ENCODE measurements at regions not wholly inside any gene's neighbourhood (a gene's known extent, or its start where the extent isn't known, plus 50 kb on each side); places are given as distances from the start of the nearest gene placed in this dataset.
"Not testable (repeated sequence)": the region's sequence is repeated elsewhere in the genome, so short reads cannot be mapped to it uniquely, and the experiment has no call there.

GRCh38 chr5:97508864-97509263 lies 325.8 kb upstream of the RIOK2 start:
- Mint-ChIP-seq H3K27me3 (no peaks in the 10 kb centered on the region), H3K9me3 (ENCODE audit: low read depth) (no peaks in the 10 kb centered on the region), H3K4me3 (no peak overlapping the region), H3K4me1 (no peaks in the 10 kb centered on the region), H3K36me3 (no peaks in the 10 kb centered on the region), H3K27ac (no peak overlapping the region)
- DNase-seq (no peak), ATAC-seq (no peak)
- CTCF ChIA-PET, result no interaction called here

DNA sequence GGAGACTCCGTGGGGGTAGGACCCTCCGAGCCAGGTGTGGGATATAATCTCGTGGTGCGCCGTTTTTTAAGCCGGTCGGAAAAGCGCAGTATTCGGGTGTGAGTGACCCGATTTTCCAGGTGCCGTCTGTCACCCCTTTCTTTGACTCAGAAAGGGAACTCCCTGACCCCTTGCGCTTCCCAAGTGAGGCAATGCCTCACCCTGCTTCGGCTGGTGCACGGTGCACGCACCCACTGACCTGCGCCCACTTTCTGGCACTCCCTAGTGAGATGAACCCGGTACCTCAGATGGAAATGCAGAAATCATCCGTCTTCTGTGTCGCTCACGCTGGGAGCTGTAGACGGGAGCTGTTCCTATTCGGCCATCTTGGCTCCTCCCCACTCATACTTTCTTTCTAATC lies 336.5 kb upstream of the RIOK2 start:
- H3K4me1 Mint-ChIP-seq; H3K36me3 Mint-ChIP-seq; H3K27me3 Mint-ChIP-seq; ATAC-seq; H3K27ac Mint-ChIP-seq; H3K9me3 Mint-ChIP-seq (ENCODE audit: low read depth); CTCF ChIA-PET; DNase-seq; H3K4me3 Mint-ChIP-seq: not testable (repeated sequence)

DNA sequence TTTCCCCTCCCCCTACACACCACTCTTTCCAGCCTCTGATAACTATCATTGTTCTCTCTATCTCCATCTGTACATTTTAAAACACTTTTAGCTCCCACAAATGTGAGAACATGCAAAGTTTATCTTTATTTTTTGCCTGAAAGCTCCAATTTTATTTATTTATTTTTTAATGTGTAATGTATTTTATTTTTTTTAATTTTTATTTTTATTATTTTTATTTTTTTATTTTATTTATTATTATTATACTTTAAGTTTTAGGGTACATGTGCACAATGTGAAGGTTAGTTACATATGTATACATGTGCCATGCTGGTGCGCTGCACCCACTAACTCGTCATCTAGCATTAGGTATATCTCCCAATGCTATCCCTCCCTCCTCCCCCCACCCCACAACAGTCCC lies 340.3 kb upstream of the RIOK2 start:
- H3K27me3 Mint-ChIP-seq; H3K27ac Mint-ChIP-seq; H3K4me3 Mint-ChIP-seq; CTCF ChIA-PET; H3K36me3 Mint-ChIP-seq; H3K9me3 Mint-ChIP-seq (ENCODE audit: low read depth); H3K4me1 Mint-ChIP-seq; ATAC-seq; DNase-seq: not testable (repeated sequence)

DNA sequence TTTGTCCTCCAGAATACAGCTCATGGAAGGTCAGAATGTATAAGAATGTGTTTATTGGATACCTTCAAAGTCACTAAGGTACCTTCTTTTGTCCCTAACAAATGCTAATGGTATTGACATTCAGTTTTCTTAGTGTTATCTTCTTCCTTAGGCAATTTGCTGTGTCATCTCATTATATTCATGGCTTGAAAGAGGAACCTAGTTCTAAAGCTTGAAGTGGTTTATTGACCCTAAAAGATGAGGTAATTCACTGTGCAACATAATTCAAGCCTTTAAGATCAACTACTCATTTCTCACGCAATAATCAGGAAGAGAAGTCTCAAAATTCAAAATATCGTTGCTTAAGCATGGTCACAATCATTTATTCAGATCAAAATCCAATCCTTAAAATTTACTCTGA lies 342.7 kb upstream of the RIOK2 start:
- Mint-ChIP-seq H3K9me3 (ENCODE audit: low read depth) (no peaks in the 10 kb centered on the region), H3K4me3 (no peak overlapping the region), H3K36me3 (no peaks in the 10 kb centered on the region), H3K4me1 (no peaks in the 10 kb centered on the region), H3K27ac (no peak overlapping the region), H3K27me3 (no peaks in the 10 kb centered on the region)
- CTCF ChIA-PET, result no interaction called here
- DNase-seq (no peak), ATAC-seq (no peak)

DNA sequence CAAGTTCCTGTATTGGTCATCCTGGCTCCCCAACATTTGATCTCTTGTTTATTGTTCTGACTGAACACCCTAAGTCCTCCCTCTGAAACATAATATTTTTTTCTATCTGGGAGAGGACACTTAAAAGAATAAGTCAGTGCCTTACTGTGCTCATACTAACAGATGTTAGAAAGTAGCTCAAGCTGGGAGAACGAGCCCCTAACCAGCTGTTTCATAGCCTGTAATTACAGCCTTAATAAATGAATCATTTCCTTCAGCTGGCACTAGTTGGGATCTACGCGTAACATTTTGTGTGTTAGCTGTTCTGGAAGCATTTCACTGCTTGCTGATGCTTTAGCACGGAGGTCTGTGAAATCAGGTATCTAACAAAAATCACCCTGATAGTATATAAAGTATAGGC lies 345.9 kb upstream of the RIOK2 start:
- Mint-ChIP-seq H3K27me3 (no peaks in the 10 kb centered on the region), H3K4me3 (no peak overlapping the region), H3K4me1 (no peaks in the 10 kb centered on the region), H3K27ac (no peak overlapping the region), H3K9me3 (ENCODE audit: low read depth) (no peaks in the 10 kb centered on the region), H3K36me3 (no peaks in the 10 kb centered on the region)
- no peak for DNase-seq
- no peak for ATAC-seq
- CTCF ChIA-PET, result no interaction called here

GRCh38 chr5:97529354-97529985 lies 346.4 kb upstream of the RIOK2 start:
- Mint-ChIP-seq H3K27ac (no peak overlapping the region), H3K36me3 (no peaks in the 10 kb centered on the region), H3K27me3 (no peaks in the 10 kb centered on the region), H3K9me3 (ENCODE audit: low read depth) (no peaks in the 10 kb centered on the region), H3K4me1 (no peaks in the 10 kb centered on the region), H3K4me3 (no peak overlapping the region)
- CTCF ChIA-PET, result no interaction called here
- no peak for ATAC-seq
- DNase-seq, result no peak

- no peaks in the 10 kb centered on the region for H3K27me3 Mint-ChIP-seq
- no peaks in the 10 kb centered on the region for H3K9me3 Mint-ChIP-seq (ENCODE audit: low read depth)
- no peaks in the 10 kb centered on the region for H3K36me3 Mint-ChIP-seq
- H3K4me3 Mint-ChIP-seq, result no peak overlapping the region
- H3K27ac Mint-ChIP-seq, result no peak overlapping the region
- H3K4me1 Mint-ChIP-seq, result no peaks in the 10 kb centered on the region
- DNase-seq, result no peak
- CTCF ChIA-PET, result no interaction called here
- no peak for ATAC-seq
These were observed 348.5 kb upstream of the RIOK2 start for GRCh38 chr5:97531549-97531948.

DNA sequence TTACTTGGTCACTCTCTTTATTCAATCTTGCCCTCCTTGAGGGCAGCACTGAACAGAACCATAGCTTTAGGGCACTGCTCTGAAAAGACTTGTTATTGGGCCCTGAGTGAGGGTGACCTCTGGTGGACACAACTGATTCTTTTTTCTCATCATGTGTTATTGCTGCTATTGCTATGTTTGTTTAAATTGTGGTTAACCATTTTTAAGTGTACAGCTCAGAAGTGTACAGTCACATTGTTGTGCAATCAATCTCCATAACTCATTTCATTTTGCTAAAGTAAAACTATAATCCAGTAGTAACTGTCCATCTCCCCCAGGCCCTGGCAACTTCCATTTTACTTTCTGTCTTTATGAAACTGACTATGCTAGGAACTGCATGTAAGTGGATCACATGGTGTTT lies 351.1 kb upstream of the RIOK2 start:
- H3K36me3 Mint-ChIP-seq, result no peaks in the 10 kb centered on the region
- H3K4me1 Mint-ChIP-seq, result no peaks in the 10 kb centered on the region
- no peaks in the 10 kb centered on the region for H3K9me3 Mint-ChIP-seq (ENCODE audit: low read depth)
- H3K4me3 Mint-ChIP-seq, result no peak overlapping the region
- H3K27me3 Mint-ChIP-seq, result no peaks in the 10 kb centered on the region
- H3K27ac Mint-ChIP-seq, result no peak overlapping the region
- ATAC-seq, result no peak
- CTCF ChIA-PET, result interaction anchor here (0.9 to 1.3 kb wide), 3 partner anchors 39 to 1235 kb away, joined by 3 to 11 read pairs (median 4); no protein-coding TSS in a partner anchor
- DNase-seq, result no peak

DNA sequence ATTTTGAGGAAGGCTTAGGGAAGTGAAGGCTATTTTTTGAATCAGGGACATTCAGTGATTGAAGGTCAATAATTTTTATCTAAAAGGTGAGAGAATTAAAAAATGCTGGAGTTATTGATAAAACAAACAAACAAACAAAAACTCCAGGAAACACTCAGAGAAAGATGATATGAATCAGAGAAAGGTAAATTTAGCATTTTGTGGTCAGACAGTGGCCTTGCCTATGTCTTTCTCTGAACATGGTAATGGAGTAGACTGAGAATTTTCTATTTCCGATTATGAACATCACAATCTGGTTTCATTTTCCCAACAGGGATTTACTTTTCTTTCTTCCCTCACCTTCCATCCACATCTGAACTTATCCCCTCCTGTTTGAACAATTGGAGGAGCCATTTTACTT lies 353.6 kb upstream of the RIOK2 start:
- ATAC-seq (no peak), DNase-seq (no peak)
- Mint-ChIP-seq H3K9me3 (ENCODE audit: low read depth) (no peaks in the 10 kb centered on the region), H3K4me1 (no peaks in the 10 kb centered on the region), H3K27ac (no peak overlapping the region), H3K36me3 (no peaks in the 10 kb centered on the region), H3K27me3 (no peaks in the 10 kb centered on the region), H3K4me3 (no peak overlapping the region)
- CTCF ChIA-PET, result no interaction called here

- no peak for ATAC-seq
- H3K36me3 Mint-ChIP-seq, result no peaks in the 10 kb centered on the region
These were observed 355.9 kb upstream of the RIOK2 start for GRCh38 chr5:97538912-97539311.

DNA sequence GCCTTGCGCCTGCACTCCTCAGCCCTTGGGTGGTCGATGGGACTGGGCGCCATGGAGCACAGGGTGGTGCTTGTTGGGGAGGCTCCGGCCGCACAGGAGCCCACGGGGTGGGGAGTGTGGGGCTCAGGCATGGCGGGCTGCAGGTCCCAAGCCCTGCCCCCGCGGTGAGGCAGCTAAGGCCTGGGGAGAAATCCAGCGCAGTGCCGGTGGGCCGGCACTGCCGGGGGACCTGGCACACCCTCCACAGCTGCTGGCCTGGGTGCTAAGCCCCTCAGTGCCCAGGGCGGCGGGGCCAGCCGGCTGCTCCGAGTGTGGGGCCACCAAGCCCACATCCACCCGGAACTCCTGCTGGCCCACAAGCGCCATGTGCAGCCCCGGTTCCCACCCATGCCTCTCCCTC lies 358.8 kb upstream of the RIOK2 start:
- ATAC-seq (no peak), DNase-seq (no peak)
- Mint-ChIP-seq H3K4me1 (no peaks in the 10 kb centered on the region), H3K4me3 (no peak overlapping the region), H3K9me3 (ENCODE audit: low read depth) (no peaks in the 10 kb centered on the region), H3K27ac (no peak overlapping the region), H3K27me3 (no peaks in the 10 kb centered on the region), H3K36me3 (no peaks in the 10 kb centered on the region)
- CTCF ChIA-PET, result no interaction called here

More at GRCh38 chr5:97538912-97539311, 355.9 kb upstream of the RIOK2 start:
- no peak overlapping the region for H3K4me3 Mint-ChIP-seq
- CTCF ChIA-PET, result no interaction called here
- no peak overlapping the region for H3K27ac Mint-ChIP-seq
- DNase-seq, result no peak
- no peaks in the 10 kb centered on the region for H3K4me1 Mint-ChIP-seq
- no peaks in the 10 kb centered on the region for H3K27me3 Mint-ChIP-seq
- no peaks in the 10 kb centered on the region for H3K9me3 Mint-ChIP-seq (ENCODE audit: low read depth)

- H3K36me3 Mint-ChIP-seq, result no peaks in the 10 kb centered on the region
- ATAC-seq, result no peak
These were observed 359.4 kb upstream of the RIOK2 start for GRCh38 chr5:97542469-97542868.

GRCh38 chr5:97543166-97543565 lies 360.1 kb upstream of the RIOK2 start:
- Mint-ChIP-seq H3K4me1 (peaks cover 9% of the 10 kb centered on the region), H3K27me3 (no peaks in the 10 kb centered on the region), H3K4me3 (no peak overlapping the region), H3K27ac (no peak overlapping the region), H3K9me3 (ENCODE audit: low read depth) (peaks cover 6% of the 10 kb centered on the region), H3K36me3 (no peaks in the 10 kb centered on the region)
- DNase-seq (no peak), ATAC-seq (no peak)
- CTCF ChIA-PET, result no interaction called here

More at GRCh38 chr5:97542469-97542868, 359.4 kb upstream of the RIOK2 start:
- no peaks in the 10 kb centered on the region for H3K27me3 Mint-ChIP-seq
- no peak overlapping the region for H3K4me3 Mint-ChIP-seq
- DNase-seq, result no peak
- peaks cover 6% of the 10 kb centered on the region for H3K9me3 Mint-ChIP-seq (ENCODE audit: low read depth)
- CTCF ChIA-PET, result no interaction called here
- H3K4me1 Mint-ChIP-seq, result peaks cover 3% of the 10 kb centered on the region
- H3K27ac Mint-ChIP-seq, result no peak overlapping the region

GRCh38 chr5:97544240-97544639 lies 361.2 kb upstream of the RIOK2 start:
- Mint-ChIP-seq H3K9me3 (ENCODE audit: low read depth) (peaks cover 6% of the 10 kb centered on the region), H3K36me3 (no peaks in the 10 kb centered on the region), H3K27ac (no peak overlapping the region), H3K27me3 (no peaks in the 10 kb centered on the region), H3K4me1 (peaks cover 15% of the 10 kb centered on the region), H3K4me3 (no peak overlapping the region)
- ATAC-seq (no peak), DNase-seq (no peak)
- CTCF ChIA-PET, result no interaction called here

DNA sequence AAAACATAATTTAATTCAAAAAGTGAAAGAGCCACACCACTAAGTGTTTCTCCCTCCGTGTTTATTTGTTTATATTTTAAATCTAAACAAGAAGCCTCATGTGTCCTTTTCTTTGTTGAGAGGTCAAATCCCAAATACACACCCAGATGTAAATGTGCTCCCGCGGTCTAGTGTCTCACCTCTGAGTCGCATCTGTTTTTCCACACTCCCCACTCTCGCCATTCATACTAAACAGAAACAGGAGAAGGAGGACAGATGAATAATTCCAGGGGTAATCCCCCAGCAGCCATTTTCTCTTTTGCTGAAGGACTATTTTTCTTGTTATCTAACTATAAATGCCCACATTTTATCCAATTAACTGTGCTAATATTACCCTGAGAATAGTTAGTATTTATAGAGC lies 361.6 kb upstream of the RIOK2 start:
- no peak overlapping the region for H3K4me3 Mint-ChIP-seq
- ATAC-seq (no peak), DNase-seq (no peak)
- H3K27me3 Mint-ChIP-seq, result no peaks in the 10 kb centered on the region
- peaks cover 15% of the 10 kb centered on the region for H3K4me1 Mint-ChIP-seq
- no peak overlapping the region for H3K27ac Mint-ChIP-seq
- CTCF ChIA-PET, result interaction anchor here (0.7 kb wide), 1 partner anchor 728 kb away, joined by 4 read pairs; no protein-coding TSS in a partner anchor
- H3K9me3 Mint-ChIP-seq (ENCODE audit: low read depth), result peaks cover 6% of the 10 kb centered on the region
- no peaks in the 10 kb centered on the region for H3K36me3 Mint-ChIP-seq

Measured in activated CD8-positive, alpha-beta memory T cell treated with anti-CD3 and anti-CD28 coated beads, Interleukin-2, amount 10 ng/mL, durations not matched to agents 7 days and 5 days (primary cell).